ENCODE measurements at regions not wholly inside any gene's neighbourhood (a gene's known extent, or its start where the extent isn't known, plus 50 kb on each side); places are given as distances from the start of the nearest gene placed in this dataset.

DNA sequence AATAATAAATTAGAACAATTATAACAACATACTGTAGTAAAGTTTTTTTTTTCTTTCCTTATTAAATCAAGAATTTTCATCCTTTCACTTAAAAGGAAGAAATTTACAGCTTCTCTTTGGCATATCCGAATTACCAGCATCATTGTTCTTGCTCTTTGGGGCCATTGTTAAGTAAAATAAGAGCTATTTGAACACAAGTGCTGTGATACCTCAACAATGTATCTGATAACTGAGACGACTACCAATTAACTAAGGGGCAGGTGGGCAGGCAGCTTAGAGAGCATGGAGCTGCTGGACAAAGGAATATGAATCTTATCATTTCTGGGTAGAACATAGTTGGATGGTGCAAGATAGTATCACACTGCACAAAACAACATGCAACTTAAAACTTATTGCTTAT, 719.9 kb upstream of the TMPRSS15 start:
- DNase-seq, result no peak
- in situ Hi-C loops (cut with MboI; ENCODE audit: low pct_ligation_motif_present in 1 of 4, low pct_unique_long_range_greater_than_20kb in 1 of 4, low sequenced_read_pairs in 3 of 4), result no loop called here
- Histone ChIP-seq H3K4me1 (no peaks in the 10 kb centered on the region), H3K27me3 (no peaks in the 10 kb centered on the region), H3K9me3 (no peaks in the 10 kb centered on the region), H3K27ac (no peak overlapping the region), H3K36me3 (no peaks in the 10 kb centered on the region), H3K4me3 (no peak overlapping the region)
- TF ChIP-seq POLR2A (IDR thresholded peaks at IDR 0.05) (no peak), EP300 (IDR thresholded peaks at IDR 0.05; ENCODE audit: low read depth) (no peak), POLR2AphosphoS5 (IDR thresholded peaks at IDR 0.05) (no peak)
- TF ChIP-seq, protein P1, sequence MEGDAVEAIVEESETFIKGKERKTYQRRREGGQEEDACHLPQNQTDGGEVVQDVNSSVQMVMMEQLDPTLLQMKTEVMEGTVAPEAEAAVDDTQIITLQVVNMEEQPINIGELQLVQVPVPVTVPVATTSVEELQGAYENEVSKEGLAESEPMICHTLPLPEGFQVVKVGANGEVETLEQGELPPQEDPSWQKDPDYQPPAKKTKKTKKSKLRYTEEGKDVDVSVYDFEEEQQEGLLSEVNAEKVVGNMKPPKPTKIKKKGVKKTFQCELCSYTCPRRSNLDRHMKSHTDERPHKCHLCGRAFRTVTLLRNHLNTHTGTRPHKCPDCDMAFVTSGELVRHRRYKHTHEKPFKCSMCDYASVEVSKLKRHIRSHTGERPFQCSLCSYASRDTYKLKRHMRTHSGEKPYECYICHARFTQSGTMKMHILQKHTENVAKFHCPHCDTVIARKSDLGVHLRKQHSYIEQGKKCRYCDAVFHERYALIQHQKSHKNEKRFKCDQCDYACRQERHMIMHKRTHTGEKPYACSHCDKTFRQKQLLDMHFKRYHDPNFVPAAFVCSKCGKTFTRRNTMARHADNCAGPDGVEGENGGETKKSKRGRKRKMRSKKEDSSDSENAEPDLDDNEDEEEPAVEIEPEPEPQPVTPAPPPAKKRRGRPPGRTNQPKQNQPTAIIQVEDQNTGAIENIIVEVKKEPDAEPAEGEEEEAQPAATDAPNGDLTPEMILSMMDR (IDR thresholded peaks at IDR 0.05), result no peak
- intact Hi-C loops (cut with DNase I; ENCODE audit: low total_unique reads), result no loop called here
- WGBS, 2 donors (ENCODE audit: low coverage in 1 of 2), result 83 to 92% methylated on average over 2 of the region's 2 CpGs

DNA sequence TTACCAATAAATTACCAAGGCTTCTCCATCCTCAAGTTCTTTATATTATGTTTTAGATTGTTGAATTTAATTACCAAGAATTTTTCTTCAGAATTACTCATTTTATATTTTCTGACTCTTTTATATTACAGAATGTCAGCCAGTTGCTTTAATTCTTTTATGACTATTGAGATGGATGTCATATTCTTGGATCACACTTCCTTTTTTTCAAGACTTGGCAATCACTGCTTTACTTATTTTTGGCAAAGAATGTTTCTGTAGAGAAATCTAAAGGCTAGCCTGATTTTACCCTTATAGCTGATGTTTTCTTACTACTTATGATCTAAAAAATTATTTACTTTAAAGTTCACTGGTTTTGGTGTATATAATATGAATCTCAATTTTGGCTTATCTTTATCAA, 721.1 kb upstream of the TMPRSS15 start:
- intact Hi-C loops (cut with DNase I; ENCODE audit: low total_unique reads), result no loop called here
- H3K27ac ChIP-seq, result no peak overlapping the region
- DNase-seq, result no peak
- no peaks in the 10 kb centered on the region for H3K36me3 ChIP-seq
- TF ChIP-seq POLR2A (IDR thresholded peaks at IDR 0.05) (no peak), POLR2AphosphoS5 (IDR thresholded peaks at IDR 0.05) (no peak), EP300 (IDR thresholded peaks at IDR 0.05; ENCODE audit: low read depth) (no peak)
- TF ChIP-seq, protein P1 (IDR thresholded peaks at IDR 0.05), result no peak
- H3K27me3 ChIP-seq, result no peaks in the 10 kb centered on the region
- no peaks in the 10 kb centered on the region for H3K4me1 ChIP-seq
- H3K4me3 ChIP-seq, result no peak overlapping the region
- in situ Hi-C loops (cut with MboI; ENCODE audit: low pct_ligation_motif_present in 1 of 4, low pct_unique_long_range_greater_than_20kb in 1 of 4, low sequenced_read_pairs in 3 of 4), result no loop called here
- H3K9me3 ChIP-seq, result no peaks in the 10 kb centered on the region

DNA sequence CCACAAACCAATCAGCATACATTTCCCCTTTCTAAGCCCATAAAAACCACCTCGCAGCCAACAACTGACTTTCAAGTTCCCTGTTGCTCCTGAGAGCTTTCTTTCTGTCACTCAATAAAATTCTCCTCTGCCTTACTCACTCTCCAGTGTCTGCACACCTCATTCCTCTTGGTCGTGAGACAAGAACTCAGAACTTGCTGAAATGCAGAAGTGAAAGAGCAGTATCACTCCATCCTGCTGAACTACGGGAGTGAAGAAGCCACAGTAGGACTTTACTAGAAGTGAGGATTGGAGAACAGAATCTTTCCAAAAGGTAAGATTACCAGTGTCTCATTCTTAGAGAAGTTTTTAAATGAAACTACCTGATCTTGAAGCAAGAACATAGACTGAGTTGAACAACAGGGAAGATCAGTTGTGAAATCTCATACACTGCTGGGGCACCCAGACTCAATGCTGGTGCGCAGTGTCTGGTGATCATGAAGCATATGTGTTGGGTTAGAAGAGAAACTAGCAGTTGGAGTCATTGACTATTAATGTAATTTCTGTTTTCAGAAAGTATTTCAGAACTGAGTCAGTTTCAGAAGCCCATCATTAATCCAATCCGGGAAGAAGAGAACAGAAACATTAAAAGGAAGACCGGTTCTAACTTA, 726.9 kb upstream of the TMPRSS15 start:
- no peaks in the 10 kb centered on the region for H3K27me3 ChIP-seq
- TF ChIP-seq, protein P1 (IDR thresholded peaks at IDR 0.05), result no peak
- no peak for TF ChIP-seq EP300 (IDR thresholded peaks at IDR 0.05; ENCODE audit: low read depth)
- no peak for TF ChIP-seq POLR2A (IDR thresholded peaks at IDR 0.05)
- no peak for TF ChIP-seq POLR2AphosphoS5 (IDR thresholded peaks at IDR 0.05)
- DNase-seq, result no peak
- H3K36me3 ChIP-seq, result no peaks in the 10 kb centered on the region
- no peak overlapping the region for H3K27ac ChIP-seq
- H3K4me1 ChIP-seq, result no peaks in the 10 kb centered on the region
- no peaks in the 10 kb centered on the region for H3K9me3 ChIP-seq
- intact Hi-C loops (cut with DNase I; ENCODE audit: low total_unique reads) (no loop called here), in situ Hi-C loops (cut with MboI; ENCODE audit: low pct_ligation_motif_present in 1 of 4, low pct_unique_long_range_greater_than_20kb in 1 of 4, low sequenced_read_pairs in 3 of 4) (no loop called here)
- no peak overlapping the region for H3K4me3 ChIP-seq
- WGBS, 2 donors (ENCODE audit: low coverage in 1 of 2), result 59 to 68% methylated on average over 5 to 6 of the region's 6 CpGs

DNA sequence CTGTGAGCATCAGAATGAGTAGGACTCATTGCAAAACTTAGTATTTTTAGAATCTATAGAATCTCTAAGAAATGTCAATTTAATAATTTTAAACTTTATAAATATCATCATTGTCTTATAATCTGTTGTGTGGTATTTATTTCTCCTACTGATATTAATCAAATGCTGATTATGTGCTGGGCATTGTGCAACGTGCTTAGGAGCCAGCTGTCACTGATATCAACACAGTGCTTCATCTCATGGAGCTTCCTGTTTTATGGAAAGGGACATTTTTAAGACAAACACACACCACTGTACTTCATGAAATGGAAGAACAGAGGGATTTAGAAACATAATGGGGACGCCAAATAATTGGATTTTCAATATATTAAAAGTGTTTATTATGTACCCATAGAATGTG, 737.9 kb upstream of the TMPRSS15 start:
- intact Hi-C loops (cut with DNase I; ENCODE audit: low total_unique reads), result no loop called here
- no peaks in the 10 kb centered on the region for H3K9me3 ChIP-seq
- no peaks in the 10 kb centered on the region for H3K36me3 ChIP-seq
- no peak for TF ChIP-seq EP300 (IDR thresholded peaks at IDR 0.05; ENCODE audit: low read depth)
- TF ChIP-seq POLR2A (IDR thresholded peaks at IDR 0.05), result no peak
- TF ChIP-seq POLR2AphosphoS5 (IDR thresholded peaks at IDR 0.05), result no peak
- TF ChIP-seq, protein P1 (IDR thresholded peaks at IDR 0.05), result no peak
- no peaks in the 10 kb centered on the region for H3K4me1 ChIP-seq
- 48 to 53% methylated on average over 2 of the region's 2 CpGs for WGBS, 2 donors (ENCODE audit: low coverage in 1 of 2)
- no peak for DNase-seq
- H3K4me3 ChIP-seq, result no peak overlapping the region
- in situ Hi-C loops (cut with MboI; ENCODE audit: low pct_ligation_motif_present in 1 of 4, low pct_unique_long_range_greater_than_20kb in 1 of 4, low sequenced_read_pairs in 3 of 4), result no loop called here
- no peak overlapping the region for H3K27ac ChIP-seq
- no peaks in the 10 kb centered on the region for H3K27me3 ChIP-seq
